Left lung (tissue), 4 donors: ENCODE measurements at regions not wholly inside any gene's neighbourhood (a gene's known extent, or its start where the extent isn't known, plus 50 kb on each side); places are given as distances from the start of the nearest gene placed in this dataset.

Experiments used
- ATAC-seq: fragments of 200-7000 bp; cut with Tn5 transposase; one replicate; pipeline ENCODE4 v1.9.1; 2020; ENCODE audit warnings: moderate library complexity
- DNase-seq, 4 donors: peaks; one replicate each; pipeline ENCODE4 v3.0.0-alpha.2; 2013 to 2020
- H3K27ac ChIP-seq, 2 donors: fragments of 200-600 bp; sonication (generic) in 1 of 2; one replicate each; pipeline versions ENCODE4 v1.5.0 to v1.8.0; 2020 to 2021
- H3K27me3 ChIP-seq, 2 donors: fragments of 200-600 bp; sonication (generic) in 1 of 2; one replicate each; pipeline versions ENCODE4 v1.5.0 to v1.8.0; 2020 to 2021
- H3K36me3 ChIP-seq, 2 donors: fragments of 200-600 bp; sonication (generic) in 1 of 2; one replicate each; pipeline versions ENCODE4 v1.5.0 to v1.8.0; 2020 to 2021
- H3K4me1 ChIP-seq, 2 donors: fragments of 200-600 bp; one replicate each; pipeline ENCODE4 v1.8.0; 2021
- H3K4me3 ChIP-seq, 2 donors: fragments of 200-600 bp; sonication (generic) in 1 of 2; one replicate each; pipeline versions ENCODE4 v1.5.0 to v1.8.0; 2020 to 2021; ENCODE audit warnings: mild to moderate bottlenecking in 1 of 2
- H3K9me3 ChIP-seq, 2 donors: fragments of 200-600 bp; sonication (generic) in 1 of 2; one replicate each; pipeline versions ENCODE4 v1.5.0 to v1.8.0; 2020 to 2021
- CTCF ChIP-seq, 2 donors: fragments of 200-600 bp; sonication (generic) in 1 of 2; IDR thresholded peaks; one replicate each; pipeline versions ENCODE4 v1.5.0 to v1.8.0; 2021; ENCODE audit warnings: antibody characterized with exemption in 2 of 2
- intact Hi-C, 2 donors: fragments of 100-400 bp; cut with DNase I; formaldehyde crosslinking; loops; one replicate each; pipeline versions ENCODE4 v1.11.2 to v1.14.2; 2022
- donor health status: DM: no; HTN: yes; CAD: no.
- donor health status: DM: no; HTN: no; CAD: no.

DNA sequence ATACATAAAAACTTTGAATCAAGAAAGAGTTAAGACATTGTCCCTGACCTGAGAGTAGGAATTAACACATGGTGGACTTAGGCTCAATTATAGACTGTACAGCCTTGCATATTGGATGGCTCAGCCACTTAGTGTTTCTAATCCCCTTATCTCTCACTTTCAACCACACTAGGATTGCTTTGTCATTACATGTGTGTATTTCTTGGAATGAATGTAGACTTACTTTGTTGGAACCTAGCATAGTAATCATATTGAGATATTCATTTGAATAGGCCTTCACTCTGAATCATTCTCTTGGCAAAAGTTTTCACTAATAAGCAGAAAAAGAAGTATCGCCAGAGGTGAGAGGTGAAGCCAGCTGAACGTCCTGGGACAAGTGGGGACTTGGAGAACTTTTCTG is 1973.9 kb upstream of the FLRT2 start:
- intact Hi-C loops: no loop called here
- Histone ChIP-seq H3K27ac (no peak overlapping the region), H3K36me3 (no peaks in the 10 kb centered on the region), H3K4me3 (no peak overlapping the region), H3K9me3 (peaks cover 0 to 5% of the 10 kb centered on the region in 2 donors), H3K4me1 (no peaks in the 10 kb centered on the region), H3K27me3 (no peaks in the 10 kb centered on the region)
- no peak for ATAC-seq
- TF ChIP-seq CTCF (IDR thresholded peaks at IDR 0.05): no peak
- DNase-seq: no peak

- DNase-seq (no peak), ATAC-seq (no peak)
- Histone ChIP-seq H3K4me1 (no peaks in the 10 kb centered on the region), H3K27ac (no peak overlapping the region), H3K9me3 (peaks cover 0 to 5% of the 10 kb centered on the region in 2 donors), H3K4me3 (no peak overlapping the region), H3K27me3 (no peaks in the 10 kb centered on the region), H3K36me3 (no peaks in the 10 kb centered on the region)
- intact Hi-C loops: no loop called here
- TF ChIP-seq CTCF (IDR thresholded peaks at IDR 0.05): no peak
These were observed 1973.0 kb upstream of the FLRT2 start for GRCh38 chr14:83556746-83557453.

- ATAC-seq (no peak), DNase-seq (no peak)
- H3K4me3 ChIP-seq: no peak overlapping the region
- no peaks in the 10 kb centered on the region for H3K36me3 ChIP-seq
- H3K27me3 ChIP-seq: no peaks in the 10 kb centered on the region
- H3K4me1 ChIP-seq: no peaks in the 10 kb centered on the region
- H3K27ac ChIP-seq: no peak overlapping the region
- peaks cover 0 to 5% of the 10 kb centered on the region in 2 donors for H3K9me3 ChIP-seq
- TF ChIP-seq CTCF (IDR thresholded peaks at IDR 0.05): no peak
- intact Hi-C loops: no loop called here
These were observed 1971.0 kb upstream of the FLRT2 start for GRCh38 chr14:83558946-83559345.

DNA sequence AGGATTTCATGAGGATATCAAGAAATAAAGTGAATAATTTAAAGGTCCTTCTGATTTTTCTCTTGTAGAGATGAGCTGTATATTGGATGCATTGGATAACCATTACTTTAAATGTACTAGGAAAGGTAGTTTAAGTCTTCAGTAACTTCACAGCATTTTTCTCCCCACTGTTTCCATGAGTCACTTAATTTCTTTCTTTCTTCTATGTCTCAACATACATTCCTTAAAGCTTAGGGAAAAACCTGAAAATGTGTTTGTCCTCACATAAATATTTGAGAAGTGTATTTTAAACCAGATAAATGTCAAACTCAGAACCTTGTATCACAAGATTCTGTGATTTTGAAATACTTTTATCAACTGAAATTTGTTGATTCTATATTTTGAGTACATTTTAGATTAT is 1970.2 kb upstream of the FLRT2 start:
- ATAC-seq: no peak
- intact Hi-C loops: no loop called here
- no peak overlapping the region for H3K27ac ChIP-seq

DNA sequence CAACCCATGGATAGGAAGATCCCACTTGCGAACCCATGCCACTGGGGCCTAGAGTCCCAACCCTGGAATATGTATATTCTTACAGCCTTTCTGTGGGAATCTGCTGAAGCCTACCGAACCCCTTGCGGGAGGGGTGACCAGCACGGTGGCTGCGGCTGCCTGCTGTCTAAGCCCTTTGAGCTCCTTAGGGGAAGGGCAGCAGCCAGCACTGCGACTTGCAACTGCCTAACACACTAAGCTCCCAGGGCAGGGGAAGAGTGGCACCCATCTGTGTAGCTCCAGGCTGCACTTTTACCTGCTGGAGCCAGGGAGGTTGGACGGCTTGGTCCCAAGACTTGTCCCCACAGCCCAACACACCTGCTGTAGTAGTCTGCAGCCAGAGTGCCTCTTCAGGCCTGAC is 1968.7 kb upstream of the FLRT2 start:
- intact Hi-C loops: no loop called here

More for the DNA sequence above, 1970.2 kb upstream of the FLRT2 start:
- Histone ChIP-seq H3K9me3 (peaks cover 0 to 5% of the 10 kb centered on the region in 2 donors), H3K4me3 (no peak overlapping the region), H3K4me1 (no peaks in the 10 kb centered on the region), H3K36me3 (no peaks in the 10 kb centered on the region), H3K27me3 (no peaks in the 10 kb centered on the region)
- no peak for TF ChIP-seq CTCF (IDR thresholded peaks at IDR 0.05)
- DNase-seq: no peak

More for the DNA sequence above, 1968.7 kb upstream of the FLRT2 start:
- Histone ChIP-seq H3K4me1 (no peaks in the 10 kb centered on the region), H3K27ac (no peak overlapping the region), H3K27me3 (no peaks in the 10 kb centered on the region), H3K36me3 (no peaks in the 10 kb centered on the region), H3K4me3 (no peak overlapping the region), H3K9me3 (peaks cover 0 to 3% of the 10 kb centered on the region in 2 donors)
- TF ChIP-seq CTCF (IDR thresholded peaks at IDR 0.05): no peak
- ATAC-seq (no peak), DNase-seq (peak in 1 of 4 donors; percentile 60)
